ENCODE measurements at regions not wholly inside any gene's neighbourhood (a gene's known extent, or its start where the extent isn't known, plus 50 kb on each side); places are given as distances from the start of the nearest gene placed in this dataset.

DNA sequence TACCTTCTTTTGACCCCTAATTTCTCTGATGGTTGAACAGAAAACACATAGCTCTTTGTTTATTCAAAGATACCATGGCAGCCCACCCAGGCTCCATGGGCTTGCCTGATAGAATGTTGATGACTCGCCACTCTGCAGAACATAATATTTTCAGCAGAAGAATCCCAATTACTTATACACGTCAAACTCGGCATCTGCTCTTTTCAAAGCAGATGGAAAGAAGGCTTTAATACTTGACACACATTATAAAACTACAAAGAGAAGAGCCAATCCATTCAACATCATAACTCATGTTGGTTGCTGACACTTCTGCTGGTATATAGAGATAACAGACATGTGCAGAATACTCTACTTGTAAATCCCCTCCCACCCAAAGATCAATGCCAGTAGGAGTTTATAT, 69.0 kb downstream of the FOXI2 start (continued):
- TF ChIP-seq KDM5A (IDR thresholded peaks at IDR 0.05; ENCODE audit: low read length) = no peak
- no peak for TF ChIP-seq TAF1 (IDR thresholded peaks at IDR 0.05; ENCODE audit: low read depth, low read length)
- TF ChIP-seq TAF7 (optimal IDR thresholded peaks at IDR 0.05; ENCODE audit: borderline replicate concordance, low read depth, low read length) = no peak
- TF ChIP-seq SUZ12 (IDR thresholded peaks at IDR 0.05; ENCODE audit: low read length) = no peak
- no peak for TF ChIP-seq SP1 (IDR thresholded peaks at IDR 0.05; ENCODE audit: low read depth, low read length)
- TF ChIP-seq SIRT6 (IDR thresholded peaks at IDR 0.05; ENCODE audit: low read length) = no peak
- no peak for TF ChIP-seq SIX5 (IDR thresholded peaks at IDR 0.05; ENCODE audit: low read depth, low read length)
- TF ChIP-seq POU5F1 (IDR thresholded peaks at IDR 0.05; ENCODE audit: low read depth, low read length) = no peak
